Ishikawa (cell line): ENCODE measurements at regions not wholly inside any gene's neighbourhood (a gene's known extent, or its start where the extent isn't known, plus 50 kb on each side); places are given as distances from the start of the nearest gene placed in this dataset.

Experiments used
- FOXM1 ChIP-seq: IDR thresholded peaks from 2 replicates; pipeline ENCODE4 v1.6.1; 2012; ENCODE audit warnings: low read depth, borderline replicate concordance
- RAD21 ChIP-seq: IDR thresholded peaks from 2 replicates; pipeline ENCODE4 v1.6.1; 2012; ENCODE audit warnings: low read depth
- TEAD4 ChIP-seq: IDR thresholded peaks from 2 replicates; pipeline ENCODE4 v1.6.1; 2012
- YY1 ChIP-seq: IDR thresholded peaks from 2 replicates; pipeline ENCODE4 v1.6.1; 2012; ENCODE audit warnings: low read depth
- TF ChIP-seq, protein P1 (sequence below): IDR thresholded peaks from 2 replicates; pipeline ENCODE4 v1.6.1; 2012; ENCODE audit warnings: low read depth, mild to moderate bottlenecking
- TF ChIP-seq, protein P2 (sequence below): IDR thresholded peaks from 2 replicates; pipeline ENCODE4 v1.6.1; 2012

GRCh38 chr22:49686495-49687219 is 141.0 kb downstream of the BRD1 start:
- TF ChIP-seq RAD21 (no peak), YY1 (no peak), TEAD4 (no peak), FOXM1 (no peak)
- TF ChIP-seq, protein P1, sequence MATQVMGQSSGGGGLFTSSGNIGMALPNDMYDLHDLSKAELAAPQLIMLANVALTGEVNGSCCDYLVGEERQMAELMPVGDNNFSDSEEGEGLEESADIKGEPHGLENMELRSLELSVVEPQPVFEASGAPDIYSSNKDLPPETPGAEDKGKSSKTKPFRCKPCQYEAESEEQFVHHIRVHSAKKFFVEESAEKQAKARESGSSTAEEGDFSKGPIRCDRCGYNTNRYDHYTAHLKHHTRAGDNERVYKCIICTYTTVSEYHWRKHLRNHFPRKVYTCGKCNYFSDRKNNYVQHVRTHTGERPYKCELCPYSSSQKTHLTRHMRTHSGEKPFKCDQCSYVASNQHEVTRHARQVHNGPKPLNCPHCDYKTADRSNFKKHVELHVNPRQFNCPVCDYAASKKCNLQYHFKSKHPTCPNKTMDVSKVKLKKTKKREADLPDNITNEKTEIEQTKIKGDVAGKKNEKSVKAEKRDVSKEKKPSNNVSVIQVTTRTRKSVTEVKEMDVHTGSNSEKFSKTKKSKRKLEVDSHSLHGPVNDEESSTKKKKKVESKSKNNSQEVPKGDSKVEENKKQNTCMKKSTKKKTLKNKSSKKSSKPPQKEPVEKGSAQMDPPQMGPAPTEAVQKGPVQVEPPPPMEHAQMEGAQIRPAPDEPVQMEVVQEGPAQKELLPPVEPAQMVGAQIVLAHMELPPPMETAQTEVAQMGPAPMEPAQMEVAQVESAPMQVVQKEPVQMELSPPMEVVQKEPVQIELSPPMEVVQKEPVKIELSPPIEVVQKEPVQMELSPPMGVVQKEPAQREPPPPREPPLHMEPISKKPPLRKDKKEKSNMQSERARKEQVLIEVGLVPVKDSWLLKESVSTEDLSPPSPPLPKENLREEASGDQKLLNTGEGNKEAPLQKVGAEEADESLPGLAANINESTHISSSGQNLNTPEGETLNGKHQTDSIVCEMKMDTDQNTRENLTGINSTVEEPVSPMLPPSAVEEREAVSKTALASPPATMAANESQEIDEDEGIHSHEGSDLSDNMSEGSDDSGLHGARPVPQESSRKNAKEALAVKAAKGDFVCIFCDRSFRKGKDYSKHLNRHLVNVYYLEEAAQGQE: no peak
- TF ChIP-seq, protein P2, sequence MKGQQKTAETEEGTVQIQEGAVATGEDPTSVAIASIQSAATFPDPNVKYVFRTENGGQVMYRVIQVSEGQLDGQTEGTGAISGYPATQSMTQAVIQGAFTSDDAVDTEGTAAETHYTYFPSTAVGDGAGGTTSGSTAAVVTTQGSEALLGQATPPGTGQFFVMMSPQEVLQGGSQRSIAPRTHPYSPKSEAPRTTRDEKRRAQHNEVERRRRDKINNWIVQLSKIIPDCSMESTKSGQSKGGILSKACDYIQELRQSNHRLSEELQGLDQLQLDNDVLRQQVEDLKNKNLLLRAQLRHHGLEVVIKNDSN: no peak
